Lower leg skin (tissue), 3 donors: ENCODE measurements at regions not wholly inside any gene's neighbourhood (a gene's known extent, or its start where the extent isn't known, plus 50 kb on each side); places are given as distances from the start of the nearest gene placed in this dataset.

Experiments
- POLR2A ChIP-seq, 2 donors: fragments of 450-650 bp; IDR thresholded peaks; one replicate each; pipeline ENCODE4 v1.6.1; 2016 to 2017; ENCODE audit warnings: antibody characterized with exemption in 2 of 2, mild to moderate bottlenecking in 1 of 2, moderate library complexity in 1 of 2
- TF ChIP-seq, protein P1 (sequence below), 3 donors: fragments of 450-650 bp; IDR thresholded peaks; one replicate each; pipeline ENCODE4 v1.5.1; 2016; ENCODE audit warnings: antibody characterized with exemption in 3 of 3, mild to moderate bottlenecking in 3 of 3, moderate library complexity in 2 of 3

DNA sequence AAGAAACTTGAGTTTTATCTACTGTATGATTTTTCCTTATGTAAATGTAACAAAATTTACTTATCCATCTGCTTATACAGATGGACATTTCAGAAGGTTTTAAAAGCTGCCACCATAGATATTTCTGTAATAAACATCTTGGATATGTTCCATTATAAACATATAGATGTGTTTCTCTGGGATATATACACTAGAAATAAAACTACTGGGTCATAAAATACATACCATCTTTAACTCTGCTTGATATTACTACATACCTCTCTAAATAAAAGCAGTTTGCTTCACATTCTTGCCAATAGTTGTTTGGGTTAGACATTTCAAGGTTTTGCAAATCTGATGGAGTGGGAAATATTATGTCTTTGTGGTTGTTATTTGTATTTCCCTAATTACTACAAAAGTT lies 220.6 kb downstream of the FBXO8 start:
- TF ChIP-seq, protein P1, sequence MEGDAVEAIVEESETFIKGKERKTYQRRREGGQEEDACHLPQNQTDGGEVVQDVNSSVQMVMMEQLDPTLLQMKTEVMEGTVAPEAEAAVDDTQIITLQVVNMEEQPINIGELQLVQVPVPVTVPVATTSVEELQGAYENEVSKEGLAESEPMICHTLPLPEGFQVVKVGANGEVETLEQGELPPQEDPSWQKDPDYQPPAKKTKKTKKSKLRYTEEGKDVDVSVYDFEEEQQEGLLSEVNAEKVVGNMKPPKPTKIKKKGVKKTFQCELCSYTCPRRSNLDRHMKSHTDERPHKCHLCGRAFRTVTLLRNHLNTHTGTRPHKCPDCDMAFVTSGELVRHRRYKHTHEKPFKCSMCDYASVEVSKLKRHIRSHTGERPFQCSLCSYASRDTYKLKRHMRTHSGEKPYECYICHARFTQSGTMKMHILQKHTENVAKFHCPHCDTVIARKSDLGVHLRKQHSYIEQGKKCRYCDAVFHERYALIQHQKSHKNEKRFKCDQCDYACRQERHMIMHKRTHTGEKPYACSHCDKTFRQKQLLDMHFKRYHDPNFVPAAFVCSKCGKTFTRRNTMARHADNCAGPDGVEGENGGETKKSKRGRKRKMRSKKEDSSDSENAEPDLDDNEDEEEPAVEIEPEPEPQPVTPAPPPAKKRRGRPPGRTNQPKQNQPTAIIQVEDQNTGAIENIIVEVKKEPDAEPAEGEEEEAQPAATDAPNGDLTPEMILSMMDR (IDR thresholded peaks at IDR 0.05): no peak
- TF ChIP-seq POLR2A (IDR thresholded peaks at IDR 0.05): no peak
